MM.1S (cell line): ENCODE measurements at regions not wholly inside any gene's neighbourhood (a gene's known extent, or its start where the extent isn't known, plus 50 kb on each side); places are given as distances from the start of the nearest gene placed in this dataset.

Experiments
- EZH2phosphoT487 ChIP-seq: fragments of 300-600 bp; sonication (generic); IDR thresholded peaks from 2 replicates; pipeline ENCODE4 v1.6.1; 2018; ENCODE audit warnings: antibody characterized with exemption, low read length
- TF ChIP-seq, protein P1 (sequence below): fragments of 300-600 bp; sonication (generic); IDR thresholded peaks from 2 replicates; pipeline ENCODE4 v1.5.1; 2016; ENCODE audit warnings: antibody characterized with exemption, low read length, mixed read lengths

DNA sequence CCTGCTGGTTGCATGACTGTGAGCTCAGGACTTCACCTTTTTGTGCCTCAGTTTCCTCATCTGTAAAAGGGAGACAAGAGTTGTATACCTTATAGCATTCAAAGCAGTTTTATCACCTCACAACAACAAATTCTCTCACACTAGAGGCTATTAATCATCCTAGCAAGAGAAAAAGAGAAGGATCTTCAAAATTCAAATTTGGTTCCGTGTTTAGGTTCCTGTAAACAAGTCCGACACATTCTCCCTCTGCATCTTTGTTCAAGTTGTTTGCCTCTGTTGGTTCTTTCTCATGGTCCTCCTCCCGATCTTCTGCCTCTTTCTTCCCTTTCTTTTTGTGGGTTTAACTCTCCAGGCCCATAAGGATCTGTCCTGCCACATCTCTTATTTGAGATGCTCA lies 218.0 kb downstream of the PIK3R1 start:
- TF ChIP-seq EZH2phosphoT487, result no peak
- TF ChIP-seq, protein P1, sequence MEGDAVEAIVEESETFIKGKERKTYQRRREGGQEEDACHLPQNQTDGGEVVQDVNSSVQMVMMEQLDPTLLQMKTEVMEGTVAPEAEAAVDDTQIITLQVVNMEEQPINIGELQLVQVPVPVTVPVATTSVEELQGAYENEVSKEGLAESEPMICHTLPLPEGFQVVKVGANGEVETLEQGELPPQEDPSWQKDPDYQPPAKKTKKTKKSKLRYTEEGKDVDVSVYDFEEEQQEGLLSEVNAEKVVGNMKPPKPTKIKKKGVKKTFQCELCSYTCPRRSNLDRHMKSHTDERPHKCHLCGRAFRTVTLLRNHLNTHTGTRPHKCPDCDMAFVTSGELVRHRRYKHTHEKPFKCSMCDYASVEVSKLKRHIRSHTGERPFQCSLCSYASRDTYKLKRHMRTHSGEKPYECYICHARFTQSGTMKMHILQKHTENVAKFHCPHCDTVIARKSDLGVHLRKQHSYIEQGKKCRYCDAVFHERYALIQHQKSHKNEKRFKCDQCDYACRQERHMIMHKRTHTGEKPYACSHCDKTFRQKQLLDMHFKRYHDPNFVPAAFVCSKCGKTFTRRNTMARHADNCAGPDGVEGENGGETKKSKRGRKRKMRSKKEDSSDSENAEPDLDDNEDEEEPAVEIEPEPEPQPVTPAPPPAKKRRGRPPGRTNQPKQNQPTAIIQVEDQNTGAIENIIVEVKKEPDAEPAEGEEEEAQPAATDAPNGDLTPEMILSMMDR, result no peak
